GM18867 (cell line): ENCODE measurements at regions not wholly inside any gene's neighbourhood (a gene's known extent, or its start where the extent isn't known, plus 50 kb on each side); places are given as distances from the start of the nearest gene placed in this dataset.
"Not testable (repeated sequence)": the region's sequence is repeated elsewhere in the genome, so short reads cannot be mapped to it uniquely, and the experiment has no call there.

ENCODE experiments used
- ATAC-seq: cut with Tn5 transposase; IDR thresholded peaks from one replicate; pipeline ENCODE4 v1.9.1; 2021; ENCODE audit warnings: mild to moderate bottlenecking, moderate library complexity; ENCODE audit not compliant: unreplicated experiment

DNA sequence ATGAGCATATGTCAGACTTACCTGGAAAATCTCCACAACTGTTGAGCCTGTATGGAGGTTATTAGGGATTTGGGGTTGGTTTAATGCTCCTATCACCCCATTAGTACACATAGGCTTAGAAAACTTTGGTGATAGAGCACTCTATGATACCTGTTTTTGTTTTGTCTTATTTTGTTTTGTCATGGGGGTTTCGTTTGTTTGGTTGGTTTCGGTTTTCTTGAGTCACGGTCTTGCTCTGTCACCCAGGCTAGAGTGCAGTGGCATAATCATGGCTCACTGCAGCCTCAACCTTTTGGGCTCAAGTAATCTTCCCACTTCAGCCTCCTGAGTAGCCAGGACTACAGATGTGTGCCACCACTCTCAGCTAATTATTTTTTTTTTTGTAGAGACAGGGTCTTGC lies 70.0 kb downstream of the MZT1 start:
- ATAC-seq = peak; percentile 61

- ATAC-seq = no peak
Measured at GRCh38 chr13:72656357-72656756, 71.1 kb downstream of the MZT1 start.

DNA sequence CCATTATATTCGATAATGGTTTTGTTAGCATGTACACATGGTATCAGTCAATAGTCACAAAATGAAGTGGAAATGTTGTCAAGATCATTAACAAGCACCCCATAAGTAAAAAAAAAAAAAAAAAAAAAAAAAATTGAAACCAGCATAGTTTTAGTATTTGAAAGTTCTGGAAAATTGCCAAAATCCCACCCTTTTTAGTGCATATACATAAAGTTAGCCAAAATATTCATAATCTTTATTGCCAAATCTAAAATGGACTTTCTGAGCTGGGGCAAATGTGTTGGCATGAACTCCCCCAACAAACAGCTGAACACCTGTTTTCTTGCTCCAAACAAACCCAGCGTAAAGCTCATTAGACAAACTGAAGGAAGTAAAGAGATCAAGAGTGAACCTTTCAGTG lies 73.9 kb downstream of the MZT1 start:
- no peak for ATAC-seq

DNA sequence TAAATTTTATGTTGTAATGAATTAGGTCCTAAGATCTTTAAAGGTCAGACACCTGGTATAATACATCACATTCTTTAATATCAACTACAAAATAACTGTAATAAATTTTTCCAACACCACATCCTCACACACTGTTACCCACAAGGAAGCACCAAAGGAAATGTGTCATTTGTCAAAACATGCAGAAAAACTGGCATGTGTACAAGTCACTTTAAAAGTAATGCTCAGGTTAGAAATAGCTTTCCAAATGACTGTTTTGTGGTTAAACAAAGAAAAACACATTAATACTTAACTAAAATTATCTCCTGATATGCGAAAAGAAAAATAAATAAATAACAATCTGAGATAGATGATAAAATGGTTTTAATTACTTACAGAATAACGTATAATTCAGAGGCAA lies 74.7 kb downstream of the MZT1 start:
- no peak for ATAC-seq

GRCh38 chr13:72651144-72651543 lies 76.3 kb downstream of the MZT1 start:
- peak; percentile 55 for ATAC-seq

GRCh38 chr13:72650051-72650700 lies 77.3 kb downstream of the MZT1 start:
- ATAC-seq = no peak

DNA sequence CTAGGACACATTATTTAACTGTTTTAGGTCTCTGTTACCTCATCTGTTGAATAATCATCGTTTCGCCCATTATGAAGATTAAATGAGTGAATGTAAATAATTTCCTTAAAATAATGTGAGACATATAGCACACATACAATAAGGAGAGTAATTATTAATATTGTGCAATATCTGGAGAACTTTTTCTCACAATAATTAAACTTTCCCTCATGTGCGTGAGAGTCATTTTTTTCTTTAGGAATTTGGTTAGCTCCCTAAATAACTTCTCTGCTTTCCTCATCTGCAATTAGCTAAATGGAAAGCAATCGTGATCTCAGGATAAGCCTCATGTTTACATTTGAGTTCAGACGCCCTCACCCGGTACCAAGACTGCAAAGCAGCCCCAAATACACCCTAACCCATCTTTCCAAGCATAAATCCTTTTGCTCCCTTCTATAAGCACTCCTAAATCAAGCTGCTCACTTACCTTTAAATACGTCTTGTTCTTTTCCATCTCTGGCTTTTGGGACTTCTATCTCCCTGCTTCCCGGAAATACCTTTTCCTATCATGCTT lies 78.8 kb downstream of the MZT1 start:
- ATAC-seq = no peak

- no peak for ATAC-seq
Measured at GRCh38 chr13:72647422-72647821, 80.0 kb downstream of the MZT1 start.

DNA sequence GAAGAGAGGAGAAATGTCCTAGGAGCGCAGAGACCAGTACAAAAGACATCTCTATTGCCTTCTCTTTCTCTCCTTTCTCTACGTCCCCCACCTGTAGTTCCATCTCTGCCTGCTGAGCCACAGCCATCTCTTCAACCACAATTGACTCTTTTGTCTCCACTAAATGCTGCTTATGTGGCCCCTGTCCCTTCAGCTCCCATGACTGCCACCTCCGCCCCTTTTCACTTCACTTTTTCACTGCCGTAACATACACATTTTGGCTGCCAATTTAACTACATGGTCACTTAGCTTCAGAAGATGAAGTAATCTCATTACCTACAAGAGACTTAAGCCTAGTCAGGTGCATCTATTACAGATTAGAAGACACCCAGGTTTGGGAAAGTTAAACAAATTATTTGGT lies 81.9 kb downstream of the MZT1 start:
- ATAC-seq = peak; percentile 68

DNA sequence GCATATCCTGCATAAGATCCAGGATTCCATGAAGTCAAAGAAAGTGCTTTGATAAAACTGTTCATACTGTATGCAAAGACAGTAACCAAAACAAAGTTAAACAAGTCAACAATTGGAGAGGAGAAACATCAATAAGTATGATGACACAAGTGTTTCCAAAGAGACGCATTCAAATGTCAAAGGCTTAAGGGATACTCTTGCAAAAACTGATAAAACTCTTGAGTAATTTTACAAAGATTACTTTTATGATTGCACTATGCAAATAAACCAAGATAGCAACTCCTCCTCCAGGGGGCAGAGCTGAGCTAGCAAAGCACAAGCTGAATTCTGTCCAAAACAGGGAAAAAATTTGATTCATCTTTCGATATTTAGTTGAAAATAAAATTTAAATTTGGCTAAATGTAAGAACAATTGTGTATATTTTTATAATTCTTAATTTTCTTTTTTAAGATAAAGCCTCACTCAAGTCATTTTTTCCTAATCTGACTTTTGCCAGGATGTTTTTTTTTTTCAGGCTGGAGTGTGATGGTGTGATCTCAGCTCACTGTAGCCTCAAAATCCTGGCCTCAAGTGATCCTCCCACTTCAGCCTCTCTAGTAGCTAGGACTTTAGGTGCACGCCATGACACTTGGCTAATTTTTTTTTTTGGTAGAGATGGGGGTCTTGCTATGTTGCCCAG lies 84.0 kb downstream of the MZT1 start:
- ATAC-seq = peak; percentile 63

DNA sequence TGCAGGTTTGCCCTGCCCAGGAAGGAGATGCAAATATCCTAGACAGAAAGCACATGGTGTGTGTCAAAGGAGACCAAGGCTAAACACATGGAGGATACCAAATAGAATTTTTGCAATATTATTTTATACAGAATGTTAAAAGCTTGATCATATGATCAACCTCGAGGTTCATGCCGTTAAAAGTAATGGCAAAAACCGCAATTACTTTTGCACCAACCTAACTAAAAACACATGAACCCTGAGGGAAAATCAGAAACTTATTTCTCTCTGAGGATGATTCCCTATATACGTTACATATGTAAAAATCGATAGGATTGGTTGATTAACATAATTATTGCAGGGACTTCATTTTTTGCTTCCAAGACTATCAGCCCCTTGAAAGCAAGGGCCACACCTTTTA lies 88.1 kb downstream of the MZT1 start:
- ATAC-seq = no peak

DNA sequence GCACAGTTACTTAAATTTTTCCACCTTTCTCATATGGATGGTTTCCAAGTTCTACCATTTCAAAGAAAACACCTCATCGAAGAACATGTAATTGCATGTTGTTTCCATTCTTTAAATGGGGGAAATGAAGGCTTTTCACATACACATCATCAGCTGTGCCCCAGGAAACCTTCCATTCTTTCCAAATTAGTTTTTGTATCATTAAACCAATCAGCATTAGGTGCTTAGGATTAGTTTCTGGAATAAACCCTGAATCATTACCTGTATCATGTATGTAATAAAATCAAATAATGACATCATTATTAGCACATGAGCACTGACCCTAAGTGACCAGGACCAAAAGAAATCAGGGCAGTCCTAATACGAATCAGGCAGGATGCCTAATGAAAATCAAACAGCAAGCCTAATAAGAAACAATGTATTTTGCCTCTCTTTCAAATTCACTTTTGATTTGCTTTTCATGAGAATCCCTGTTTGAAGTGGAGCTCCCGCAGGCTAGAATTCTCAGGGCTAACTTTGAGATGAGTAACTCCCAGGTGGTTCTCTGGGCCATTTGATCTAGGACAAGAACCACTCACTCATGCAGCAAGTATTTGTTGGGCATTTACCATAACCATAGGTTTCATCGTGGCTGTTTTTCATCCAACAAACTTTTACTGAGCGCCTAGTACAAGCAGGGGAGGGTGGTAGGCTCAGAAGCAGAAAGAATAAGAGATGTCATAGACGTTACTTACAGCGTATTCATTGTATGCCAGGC lies 89.2 kb downstream of the MZT1 start:
- ATAC-seq = no peak

- ATAC-seq = no peak
Measured at GRCh38 chr13:72637561-72637960, 89.9 kb downstream of the MZT1 start.

- ATAC-seq = no peak
Measured at GRCh38 chr13:72634859-72635258, 92.6 kb downstream of the MZT1 start.

GRCh38 chr13:72622546-72622945 lies 104.9 kb downstream of the MZT1 start:
- ATAC-seq = no peak

DNA sequence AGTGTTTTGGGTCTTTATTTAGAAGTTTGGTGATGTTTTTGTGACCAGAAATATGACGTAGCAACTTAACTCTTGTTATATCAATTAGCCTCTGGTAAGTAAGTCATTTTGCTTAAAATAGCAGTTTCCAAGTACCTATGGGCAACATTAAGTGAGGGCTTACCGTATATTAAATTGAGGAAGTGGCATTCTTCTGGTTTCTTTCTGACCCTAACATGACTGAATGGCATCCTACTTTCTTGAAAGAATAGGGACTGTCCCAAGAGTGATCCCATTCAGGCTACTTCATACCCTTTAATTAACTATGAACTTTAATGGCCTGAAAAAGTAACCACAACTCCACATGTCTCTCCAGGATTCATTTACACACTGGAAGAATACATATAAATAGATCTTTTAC lies 106.6 kb downstream of the MZT1 start:
- ATAC-seq = no peak

DNA sequence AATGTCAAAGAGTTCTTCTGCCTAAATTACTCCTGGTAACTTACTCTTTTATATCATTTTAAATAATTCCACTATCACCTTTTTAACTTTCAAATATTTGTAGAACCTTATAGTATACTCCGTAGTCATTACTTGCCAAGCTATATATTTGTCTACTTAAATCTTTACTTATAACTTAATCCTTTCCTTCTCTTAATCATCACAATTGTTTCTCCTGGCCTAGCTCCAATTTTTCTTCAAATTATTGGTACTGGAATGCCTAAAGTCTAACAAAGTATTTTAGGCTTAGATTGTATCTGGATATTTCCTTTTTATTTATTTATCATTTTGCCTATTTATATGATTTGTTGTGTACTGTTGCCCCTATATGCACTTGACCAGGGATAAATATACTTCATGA lies 109.5 kb downstream of the MZT1 start:
- no peak for ATAC-seq

DNA sequence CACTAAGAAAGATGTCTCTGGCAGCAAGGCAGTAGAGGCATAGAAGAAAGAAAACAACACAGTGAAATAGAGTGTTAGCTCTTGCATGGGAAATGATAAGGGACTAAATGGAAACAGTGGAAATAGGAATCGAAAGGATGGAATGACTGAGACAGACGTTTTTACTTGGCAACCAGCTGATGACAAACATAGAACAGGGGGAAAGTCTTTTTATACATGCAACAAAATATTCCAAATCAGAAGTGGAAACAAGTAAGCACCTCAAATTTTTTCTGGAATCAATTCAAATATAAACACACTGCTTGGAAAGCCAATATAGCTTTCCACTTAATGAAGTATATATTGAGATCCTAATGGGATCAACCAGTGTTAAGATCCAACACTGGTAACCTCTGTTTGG lies 110.2 kb downstream of the MZT1 start:
- ATAC-seq = no peak

GRCh38 chr13:72610251-72610891 lies 117.1 kb downstream of the MZT1 start:
- not testable (repeated sequence) for ATAC-seq

- ATAC-seq = no peak
Measured at GRCh38 chr13:72599178-72599743, 128.2 kb downstream of the MZT1 start.
